ENCODE measurements at regions not wholly inside any gene's neighbourhood (a gene's known extent, or its start where the extent isn't known, plus 50 kb on each side); places are given as distances from the start of the nearest gene placed in this dataset.

- no peaks in the 10 kb centered on the region for H3K36me3 ChIP-seq (replicated peaks)
- no peak for DNase-seq (ENCODE audit: low spot score in 2 of 2)
- H3K9me3 ChIP-seq: no peaks in the 10 kb centered on the region
- H3K4me3 ChIP-seq: no peak overlapping the region
- H3K4me1 ChIP-seq: no peaks in the 10 kb centered on the region; the same call in 1 of the 2 replicates
- in situ Hi-C loops (cut with MboI; ENCODE audit: low sequenced_read_pairs): no loop called here
- H3K27me3 ChIP-seq (ENCODE audit: low read depth): no peaks in the 10 kb centered on the region
Measured at GRCh38 chr6:135644394-135644793, 146.9 kb upstream of the AHI1 start.

GRCh38 chr6:135647521-135647920, 150.0 kb upstream of the AHI1 start:
- Histone ChIP-seq H3K4me3 (no peak overlapping the region), H3K27me3 (ENCODE audit: low read depth) (no peaks in the 10 kb centered on the region), H3K9me3 (no peaks in the 10 kb centered on the region), H3K4me1 (no peaks in the 10 kb centered on the region; the same call in 1 of the 2 replicates), H3K36me3 (replicated peaks) (no peaks in the 10 kb centered on the region)
- DNase-seq (ENCODE audit: low spot score in 2 of 2): no peak
- in situ Hi-C loops (cut with MboI; ENCODE audit: low sequenced_read_pairs): no loop called here

- Histone ChIP-seq H3K36me3 (replicated peaks) (no peaks in the 10 kb centered on the region), H3K27me3 (ENCODE audit: low read depth) (no peaks in the 10 kb centered on the region)
Measured at GRCh38 chr6:135651964-135652755, 154.6 kb upstream of the AHI1 start.

DNA sequence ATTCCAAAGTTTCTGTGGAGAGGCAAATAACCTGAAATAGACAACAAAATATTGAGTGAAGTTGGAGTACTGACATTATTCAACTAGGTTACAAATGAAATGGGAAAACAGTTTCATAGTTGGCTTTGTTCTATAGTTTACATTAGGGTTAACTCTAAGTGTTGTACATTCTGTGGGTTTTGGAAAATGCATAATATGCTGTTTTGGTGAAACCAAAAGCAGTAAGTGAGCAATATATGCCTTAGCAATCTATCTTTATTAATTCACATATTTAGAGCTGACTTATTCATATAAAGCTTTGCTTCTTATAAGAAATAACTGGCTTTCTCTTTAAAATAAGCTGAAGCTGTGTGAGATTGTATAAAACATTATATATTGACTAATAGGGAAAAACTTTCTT, 157.5 kb upstream of the AHI1 start:
- no peaks in the 10 kb centered on the region for H3K27me3 ChIP-seq (ENCODE audit: low read depth)
- H3K4me3 ChIP-seq: no peak overlapping the region
- H3K4me1 ChIP-seq: no peaks in the 10 kb centered on the region
- 0 out of 2 replicates have a peak, but pooled peaks cover 3% of the 10 kb centered on the region for H3K9me3 ChIP-seq
- H3K36me3 ChIP-seq (replicated peaks): no peaks in the 10 kb centered on the region
- DNase-seq (ENCODE audit: low spot score in 2 of 2): no peak
- in situ Hi-C loops (cut with MboI; ENCODE audit: low sequenced_read_pairs): no loop called here

More at GRCh38 chr6:135651964-135652755, 154.6 kb upstream of the AHI1 start:
- in situ Hi-C loops (cut with MboI; ENCODE audit: low sequenced_read_pairs): no loop called here
- no peak overlapping the region for H3K4me3 ChIP-seq
- no peaks in the 10 kb centered on the region; the same call in 1 of the 2 replicates for H3K4me1 ChIP-seq
- no peak for DNase-seq (ENCODE audit: low spot score in 2 of 2)
- 0 out of 2 replicates have a peak, but pooled peaks cover 3% of the 10 kb centered on the region for H3K9me3 ChIP-seq

GRCh38 chr6:135657207-135657606, 159.7 kb upstream of the AHI1 start:
- no peak overlapping the region for H3K4me3 ChIP-seq
- 0 out of 2 replicates have a peak, but pooled peaks cover 3% of the 10 kb centered on the region for H3K9me3 ChIP-seq
- no peaks in the 10 kb centered on the region for H3K4me1 ChIP-seq
- no peaks in the 10 kb centered on the region for H3K36me3 ChIP-seq (replicated peaks)
- DNase-seq (ENCODE audit: low spot score in 2 of 2): no peak
- in situ Hi-C loops (cut with MboI; ENCODE audit: low sequenced_read_pairs): no loop called here
- H3K27me3 ChIP-seq (ENCODE audit: low read depth): no peaks in the 10 kb centered on the region

DNA sequence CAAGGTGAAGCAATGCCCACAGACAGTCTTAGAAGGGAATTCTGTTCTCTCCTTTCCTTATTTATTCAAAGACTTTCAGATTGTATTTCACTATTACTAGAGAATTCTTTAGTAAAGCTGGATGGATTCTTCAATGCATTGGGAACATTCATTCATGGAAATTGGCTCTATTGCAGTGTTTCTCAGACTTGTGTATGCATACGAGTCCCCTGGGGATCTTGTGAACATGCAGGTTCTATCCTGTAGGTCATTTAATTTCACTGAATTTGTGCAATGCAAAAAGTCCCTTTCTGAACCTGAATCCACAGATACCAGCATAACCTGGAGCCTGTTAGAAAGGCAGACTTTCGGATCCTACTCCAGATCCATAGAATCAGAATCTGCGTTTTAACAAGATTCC, 160.9 kb upstream of the AHI1 start:
- H3K27me3 ChIP-seq (ENCODE audit: low read depth): no peaks in the 10 kb centered on the region
- no peak overlapping the region for H3K4me3 ChIP-seq
- DNase-seq (ENCODE audit: low spot score in 2 of 2): no peak
- in situ Hi-C loops (cut with MboI; ENCODE audit: low sequenced_read_pairs): no loop called here
- H3K9me3 ChIP-seq: 0 out of 2 replicates have a peak, but pooled peaks cover 2% of the 10 kb centered on the region
- H3K4me1 ChIP-seq: no peaks in the 10 kb centered on the region
- no peaks in the 10 kb centered on the region for H3K36me3 ChIP-seq (replicated peaks)

DNA sequence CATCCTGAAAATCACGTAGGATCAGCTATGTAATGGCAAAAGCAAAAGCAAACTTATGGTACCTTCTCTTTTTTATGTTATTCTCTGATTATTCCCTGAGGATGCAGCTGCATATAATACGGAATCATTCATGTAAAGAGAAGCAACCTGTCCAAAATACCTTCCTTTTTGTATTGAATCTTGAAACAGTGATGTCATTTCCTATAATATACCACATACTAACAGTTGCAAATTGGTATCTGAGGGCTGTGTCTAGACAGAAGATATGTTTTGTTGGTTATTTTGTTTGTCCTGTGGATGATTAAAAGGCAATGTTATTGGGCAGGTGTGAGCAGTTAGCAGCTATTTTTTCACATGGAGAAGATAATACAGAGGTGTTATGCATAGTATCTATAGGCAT, 161.4 kb upstream of the AHI1 start:
- Histone ChIP-seq H3K27me3 (ENCODE audit: low read depth) (no peaks in the 10 kb centered on the region), H3K4me1 (no peaks in the 10 kb centered on the region), H3K4me3 (no peak overlapping the region), H3K36me3 (replicated peaks) (no peaks in the 10 kb centered on the region), H3K9me3 (no peaks in the 10 kb centered on the region)
- DNase-seq (ENCODE audit: low spot score in 2 of 2): no peak
- in situ Hi-C loops (cut with MboI; ENCODE audit: low sequenced_read_pairs): no loop called here

GRCh38 chr6:135664527-135664926, 167.0 kb upstream of the AHI1 start:
- no peaks in the 10 kb centered on the region for H3K9me3 ChIP-seq
- H3K4me1 ChIP-seq: no peaks in the 10 kb centered on the region
- in situ Hi-C loops (cut with MboI; ENCODE audit: low sequenced_read_pairs): no loop called here
- H3K27me3 ChIP-seq (ENCODE audit: low read depth): no peaks in the 10 kb centered on the region
- no peak overlapping the region for H3K4me3 ChIP-seq
- DNase-seq (ENCODE audit: low spot score in 2 of 2): no peak
- no peaks in the 10 kb centered on the region for H3K36me3 ChIP-seq (replicated peaks)

DNA sequence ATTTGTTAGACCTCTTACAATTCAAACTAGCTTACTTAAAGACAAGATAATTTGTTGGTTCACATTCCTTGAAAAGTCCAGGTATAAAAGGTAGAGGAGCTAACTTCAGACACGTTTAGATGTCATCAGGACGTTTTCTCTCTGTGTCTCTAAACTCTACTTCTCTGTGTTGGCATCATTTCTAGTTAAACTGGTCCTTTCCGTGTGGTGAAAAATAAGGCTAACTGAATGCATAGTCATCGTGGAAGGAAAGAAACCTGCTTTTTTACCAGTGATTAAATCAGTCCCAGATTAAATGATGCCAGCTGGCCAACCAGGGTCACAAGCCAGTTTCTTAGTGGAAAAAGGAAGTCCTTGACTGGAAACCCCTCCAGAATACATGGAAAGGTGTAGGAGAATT, 168.4 kb upstream of the AHI1 start:
- no peaks in the 10 kb centered on the region for H3K4me1 ChIP-seq
- DNase-seq (ENCODE audit: low spot score in 2 of 2): no peak
- in situ Hi-C loops (cut with MboI; ENCODE audit: low sequenced_read_pairs): no loop called here
- no peaks in the 10 kb centered on the region for H3K36me3 ChIP-seq (replicated peaks)
- H3K4me3 ChIP-seq: no peak overlapping the region
- no peaks in the 10 kb centered on the region for H3K27me3 ChIP-seq (ENCODE audit: low read depth)
- H3K9me3 ChIP-seq: no peaks in the 10 kb centered on the region

DNA sequence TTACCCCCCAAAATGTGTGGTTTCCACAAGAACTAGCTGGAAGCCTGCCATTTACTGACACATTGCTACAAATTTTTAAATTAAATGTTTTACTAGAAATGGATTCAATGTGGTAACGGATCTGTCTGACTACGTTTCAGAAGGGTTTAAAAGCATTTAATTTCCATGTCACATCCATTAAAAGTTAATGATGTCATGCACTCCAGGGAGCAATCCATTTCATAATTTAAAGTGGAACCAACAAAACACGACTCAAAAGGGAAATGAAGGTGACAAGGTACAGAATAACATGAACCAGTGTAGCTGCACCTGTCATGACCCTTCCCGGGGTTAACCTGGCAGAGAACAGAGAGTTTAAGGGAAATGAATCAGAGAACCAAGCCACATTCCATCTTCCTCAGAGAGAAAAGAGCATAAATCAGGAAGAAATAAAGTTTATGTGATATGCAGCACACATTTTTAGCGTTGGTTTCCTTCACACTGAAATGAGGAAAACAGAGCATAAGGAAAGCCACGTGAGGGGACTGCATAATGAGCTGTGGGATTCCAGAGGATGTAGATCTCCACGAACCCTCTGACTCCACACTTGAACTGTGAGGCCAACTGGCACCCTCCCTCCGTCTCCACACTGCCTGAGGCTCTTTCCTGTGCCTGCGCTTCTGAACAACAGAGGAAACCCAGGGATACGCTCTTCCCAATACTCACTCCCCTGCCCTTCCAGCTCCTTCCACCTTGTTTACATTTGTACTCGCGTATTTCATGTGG, 170.3 kb upstream of the AHI1 start:
- H3K4me3 ChIP-seq: no peak overlapping the region
- DNase-seq (ENCODE audit: low spot score in 2 of 2): no peak
- H3K9me3 ChIP-seq: no peaks in the 10 kb centered on the region
- no peaks in the 10 kb centered on the region for H3K36me3 ChIP-seq (replicated peaks)
- no peaks in the 10 kb centered on the region for H3K4me1 ChIP-seq
- no peaks in the 10 kb centered on the region for H3K27me3 ChIP-seq (ENCODE audit: low read depth)
- in situ Hi-C loops (cut with MboI; ENCODE audit: low sequenced_read_pairs): no loop called here

- in situ Hi-C loops (cut with MboI; ENCODE audit: low sequenced_read_pairs): no loop called here
- no peak for DNase-seq (ENCODE audit: low spot score in 2 of 2)
- Histone ChIP-seq H3K4me1 (no peaks in the 10 kb centered on the region), H3K9me3 (no peaks in the 10 kb centered on the region), H3K27me3 (ENCODE audit: low read depth) (no peaks in the 10 kb centered on the region), H3K4me3 (no peak overlapping the region), H3K36me3 (replicated peaks) (no peaks in the 10 kb centered on the region)
Measured at GRCh38 chr6:135672256-135672655, 174.7 kb upstream of the AHI1 start.

DNA sequence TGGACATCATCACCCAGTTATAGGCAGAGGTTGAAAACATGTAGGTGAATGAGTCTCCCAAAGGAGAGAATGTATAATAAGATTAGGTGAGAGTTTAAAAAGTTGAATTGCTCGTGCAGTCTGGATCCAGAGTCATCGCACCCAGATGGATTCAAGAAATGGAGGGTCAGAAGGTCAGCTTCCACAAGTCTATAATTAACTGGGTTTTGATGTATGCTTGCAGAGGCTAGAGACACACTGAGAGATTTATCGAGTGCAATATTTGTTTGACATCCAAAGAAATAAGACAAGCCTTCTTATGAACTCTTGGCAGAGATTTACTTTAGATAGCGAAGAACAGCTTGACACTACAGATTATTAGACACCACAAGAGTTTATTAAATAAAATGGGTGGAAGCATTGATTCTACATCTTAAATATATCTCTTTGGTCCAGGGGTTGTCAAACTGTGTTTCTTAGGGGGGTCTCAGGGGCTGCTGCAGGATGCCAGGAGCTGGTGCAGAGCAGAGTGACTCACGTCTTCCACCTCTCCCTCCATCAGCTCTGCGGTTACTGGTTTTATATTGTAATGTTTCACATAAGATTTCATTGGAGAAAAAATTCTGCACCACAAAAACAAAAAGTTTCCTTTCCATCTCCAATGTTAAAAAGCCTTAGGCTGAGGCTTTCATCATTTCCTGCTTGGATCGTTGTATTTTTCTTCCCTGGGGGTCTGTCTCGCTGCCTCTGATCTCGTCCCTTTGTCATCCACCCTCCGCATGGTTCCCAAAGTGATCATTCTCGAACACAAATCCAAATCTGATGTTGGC, 176.2 kb upstream of the AHI1 start:
- in situ Hi-C loops (cut with MboI; ENCODE audit: low sequenced_read_pairs): no loop called here
- H3K36me3 ChIP-seq (replicated peaks): no peaks in the 10 kb centered on the region
- no peaks in the 10 kb centered on the region for H3K4me1 ChIP-seq
- H3K4me3 ChIP-seq: no peak overlapping the region
- no peaks in the 10 kb centered on the region for H3K27me3 ChIP-seq (ENCODE audit: low read depth)
- no peaks in the 10 kb centered on the region for H3K9me3 ChIP-seq
- DNase-seq (ENCODE audit: low spot score in 2 of 2): no peak

- Histone ChIP-seq H3K9me3 (no peaks in the 10 kb centered on the region), H3K27me3 (ENCODE audit: low read depth) (no peaks in the 10 kb centered on the region), H3K4me3 (no peak overlapping the region), H3K4me1 (no peaks in the 10 kb centered on the region), H3K36me3 (replicated peaks) (no peaks in the 10 kb centered on the region)
- no peak for DNase-seq (ENCODE audit: low spot score in 2 of 2)
- in situ Hi-C loops (cut with MboI; ENCODE audit: low sequenced_read_pairs): no loop called here
Measured at GRCh38 chr6:135675026-135675425, 176.5 kb upstream of the PDE7B start.

Measured in HAP-1 (cell line).